GM21619 (cell line): ENCODE measurements at regions not wholly inside any gene's neighbourhood (a gene's known extent, or its start where the extent isn't known, plus 50 kb on each side); places are given as distances from the start of the nearest gene placed in this dataset.
"Not testable (repeated sequence)": the region's sequence is repeated elsewhere in the genome, so short reads cannot be mapped to it uniquely, and the experiment has no call there.

Experiments
- ATAC-seq: cut with Tn5 transposase; IDR thresholded peaks from one replicate; pipeline ENCODE4 v1.9.1; 2021; ENCODE audit not compliant: unreplicated experiment

DNA sequence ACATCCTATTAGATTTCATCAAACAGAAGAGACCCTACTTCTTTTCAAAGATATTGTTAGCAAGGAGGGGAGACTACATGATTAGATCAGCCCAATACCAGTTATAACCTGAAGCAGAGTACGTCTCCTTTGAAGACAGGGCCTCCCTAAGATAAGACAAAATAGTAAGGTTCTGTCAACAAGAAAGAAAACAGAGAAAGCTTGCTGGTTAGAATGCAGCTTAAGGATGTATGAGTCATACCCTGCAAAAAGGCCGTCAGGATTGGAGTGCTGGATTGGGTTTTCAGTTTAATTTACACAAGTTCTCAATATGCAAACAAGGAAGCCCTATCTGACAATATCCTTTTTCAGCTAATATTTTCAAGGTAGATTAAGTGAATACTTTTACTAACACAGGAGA, 1581.2 kb upstream of the WWC1 start:
- no peak for ATAC-seq

- no peak for ATAC-seq
These were observed 1578.8 kb upstream of the WWC1 start for GRCh38 chr5:166712447-166713185.

DNA sequence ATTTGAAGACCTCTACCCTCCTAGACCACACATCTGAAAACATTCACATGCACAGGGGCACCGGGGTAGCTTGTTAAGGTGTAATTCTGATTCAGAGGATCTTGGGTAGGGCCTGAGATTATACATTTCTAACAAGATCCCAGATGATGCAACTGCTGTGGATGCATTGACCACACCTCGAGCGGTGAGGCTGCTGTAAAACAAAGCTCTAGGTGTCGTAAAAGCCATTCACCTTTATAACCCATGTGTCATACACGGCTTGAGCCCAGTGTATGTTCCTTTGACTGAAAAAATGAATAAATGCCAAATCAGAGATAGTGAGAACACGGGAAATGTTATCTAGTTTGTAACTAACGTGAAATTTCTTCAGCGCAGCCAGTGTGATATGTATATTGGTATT, 1578.2 kb upstream of the WWC1 start:
- no peak for ATAC-seq

GRCh38 chr5:166716856-166717492, 1574.5 kb upstream of the WWC1 start:
- ATAC-seq = no peak

GRCh38 chr5:166719991-166720390, 1571.5 kb upstream of the WWC1 start:
- no peak for ATAC-seq

- ATAC-seq = no peak
These were observed 1568.5 kb upstream of the WWC1 start for GRCh38 chr5:166722939-166723338.

DNA sequence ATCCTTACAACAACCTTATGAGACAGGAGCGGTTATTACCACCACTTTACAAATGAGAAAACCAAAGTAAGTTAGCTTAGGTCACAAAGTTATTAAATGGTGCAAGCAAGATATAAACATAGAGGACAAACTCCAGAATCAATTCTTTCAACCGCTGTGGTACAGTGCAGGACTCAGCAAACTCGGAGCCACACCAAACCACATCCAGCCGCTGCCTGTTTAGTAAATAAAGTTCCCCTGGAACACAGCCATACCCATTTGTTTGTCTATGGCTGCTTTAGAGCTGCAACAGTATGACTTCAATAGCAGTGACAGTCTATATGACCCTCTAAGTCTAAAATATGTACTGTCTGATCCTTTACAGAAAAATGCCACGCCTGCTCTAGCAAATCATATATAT, 1567.2 kb upstream of the WWC1 start:
- ATAC-seq = no peak

DNA sequence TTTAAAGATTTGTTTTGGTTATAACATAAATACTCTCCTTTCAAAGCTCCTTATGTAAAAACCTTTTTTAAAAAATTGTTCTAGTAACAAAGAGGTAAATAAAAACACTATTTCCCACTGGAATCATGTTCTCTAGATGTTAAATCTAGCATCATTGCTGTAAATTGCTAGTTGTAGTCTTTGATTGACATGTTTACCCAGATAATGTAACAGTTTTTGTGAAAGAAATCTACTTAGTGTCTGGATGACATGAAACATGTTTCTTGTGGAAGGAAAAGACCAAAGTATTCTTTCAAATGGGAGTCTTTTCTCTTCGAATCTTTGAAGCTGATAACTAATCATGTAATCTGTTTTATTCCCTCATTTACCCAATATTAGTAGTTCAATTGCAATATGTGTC, 1565.9 kb upstream of the WWC1 start:
- ATAC-seq = no peak

DNA sequence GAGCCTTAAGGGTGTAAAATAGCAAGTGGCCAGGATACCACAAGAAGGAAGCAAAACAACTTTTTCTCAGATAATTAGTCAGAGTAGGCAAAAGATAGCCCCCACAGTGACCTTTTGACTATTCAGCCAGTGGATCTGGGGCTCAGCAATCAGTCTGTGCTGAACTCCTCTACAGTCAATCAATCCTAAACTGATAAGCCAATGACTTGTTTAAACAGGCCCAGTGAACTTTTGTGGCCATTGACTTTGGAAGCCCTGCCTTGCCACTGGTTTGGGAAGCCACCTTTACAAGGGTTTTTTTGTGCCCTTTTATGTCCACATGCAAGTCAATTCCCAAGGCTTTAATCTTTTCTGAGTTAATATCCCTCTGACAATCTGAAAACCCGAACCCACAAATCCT, 1565.0 kb upstream of the WWC1 start:
- ATAC-seq = no peak

GRCh38 chr5:166742951-166743350, 1548.5 kb upstream of the WWC1 start:
- not testable (repeated sequence) for ATAC-seq

GRCh38 chr5:166746506-166746905, 1544.9 kb upstream of the WWC1 start:
- ATAC-seq = no peak

- ATAC-seq = no peak
These were observed 1541.1 kb upstream of the WWC1 start for GRCh38 chr5:166750376-166750775.

DNA sequence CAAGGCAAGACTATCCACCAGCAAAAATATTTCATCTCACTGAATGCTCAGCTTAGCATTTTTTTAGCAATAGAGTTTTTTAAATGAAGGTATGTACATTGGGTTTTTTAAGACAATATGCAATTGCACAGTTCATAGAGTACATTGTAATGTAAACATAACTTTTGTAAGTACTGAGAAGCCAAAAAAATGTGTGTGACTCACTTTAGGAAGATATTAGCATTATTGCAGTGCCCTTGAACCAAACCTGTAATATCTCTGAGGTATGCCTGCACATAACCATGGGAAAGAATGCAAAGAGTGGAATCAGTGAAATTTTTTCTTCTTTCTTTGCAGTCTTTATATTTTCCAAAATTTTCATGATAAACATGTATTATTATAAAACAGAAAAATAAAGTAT, 1533.3 kb upstream of the WWC1 start:
- ATAC-seq = no peak

GRCh38 chr5:166767858-166768257, 1523.6 kb upstream of the WWC1 start:
- no peak for ATAC-seq

GRCh38 chr5:166768536-166768935, 1522.9 kb upstream of the WWC1 start:
- no peak for ATAC-seq

GRCh38 chr5:166772770-166773169, 1518.7 kb upstream of the WWC1 start:
- no peak for ATAC-seq

- no peak for ATAC-seq
These were observed 1509.7 kb upstream of the WWC1 start for GRCh38 chr5:166781737-166782136.

- no peak for ATAC-seq
These were observed 1506.8 kb upstream of the WWC1 start for GRCh38 chr5:166784545-166785078.

DNA sequence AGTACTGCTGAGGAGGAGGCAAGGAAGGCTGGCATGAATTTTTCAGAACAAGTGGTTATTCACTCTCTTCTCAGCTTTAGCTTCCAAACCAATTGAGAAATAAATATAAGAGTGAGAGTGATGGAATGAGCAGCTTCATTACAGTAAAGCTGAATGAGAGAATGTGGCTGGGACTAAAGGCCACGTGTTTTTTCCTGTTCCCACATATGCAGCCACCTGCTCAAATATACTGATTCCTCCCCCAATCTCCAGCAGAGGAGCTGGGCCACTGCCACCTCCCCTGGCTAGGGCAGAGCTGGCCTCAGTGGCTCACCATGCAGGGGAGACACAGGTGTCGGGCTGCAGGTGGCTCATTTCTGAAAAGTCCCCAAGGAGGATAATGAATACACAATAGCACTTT, 1505.3 kb upstream of the WWC1 start:
- no peak for ATAC-seq

DNA sequence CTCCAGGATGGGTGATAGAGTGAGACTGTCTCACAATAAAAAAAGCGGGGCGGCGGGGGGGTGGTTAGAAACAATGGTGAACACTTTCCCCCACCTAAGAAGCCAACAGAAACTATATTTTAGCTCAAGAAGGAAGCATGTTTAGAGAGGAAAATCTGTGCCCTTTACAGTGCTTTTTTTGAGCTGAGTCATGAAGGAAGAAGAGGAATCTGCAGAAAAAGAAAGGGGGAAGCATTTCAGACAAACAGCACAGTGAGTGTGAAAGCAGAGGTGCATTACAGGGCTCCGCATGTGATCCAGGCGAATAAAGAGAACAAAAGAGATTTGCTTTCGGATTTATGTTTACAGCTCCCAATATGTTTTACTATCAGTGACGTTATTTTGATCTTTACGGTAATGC, 1504.6 kb upstream of the WWC1 start:
- no peak for ATAC-seq

DNA sequence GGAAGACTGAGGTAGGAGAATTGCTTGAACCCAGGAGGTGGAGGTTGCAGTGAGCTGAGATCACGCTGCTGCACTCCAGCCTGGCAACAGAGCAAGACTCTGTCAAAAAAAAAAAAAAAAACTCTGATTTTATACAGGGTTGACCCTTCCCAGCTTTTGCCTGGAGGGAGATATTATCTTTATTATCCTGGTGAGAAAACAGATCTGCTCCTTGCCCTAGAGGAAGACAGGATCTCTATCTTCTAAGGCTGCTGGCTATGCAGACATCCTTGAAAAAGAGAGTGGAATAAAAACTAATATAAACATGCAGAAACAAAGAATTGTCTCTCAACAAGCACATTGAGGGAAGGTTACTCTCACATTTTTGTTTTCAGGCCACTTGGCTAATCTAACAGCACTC, 1503.4 kb upstream of the WWC1 start:
- ATAC-seq = no peak

DNA sequence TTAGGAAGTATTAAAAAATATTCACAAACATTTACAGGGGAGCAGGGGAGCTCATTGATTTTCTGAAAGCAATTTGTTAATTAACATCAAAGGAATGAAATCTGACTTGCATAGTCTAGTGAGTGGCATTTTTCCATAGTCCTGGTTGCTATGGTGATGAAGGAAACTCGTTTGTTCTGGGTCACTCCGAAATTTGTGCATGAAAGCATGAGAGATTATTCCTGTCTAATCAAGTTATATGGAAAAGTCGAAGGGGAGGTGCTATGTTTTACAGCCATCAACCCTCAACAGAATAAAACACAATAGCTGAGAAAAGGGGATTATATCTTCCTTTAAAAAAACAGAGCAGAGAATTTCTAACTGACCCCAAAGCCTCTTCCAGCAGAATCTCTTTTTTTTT, 1495.7 kb upstream of the WWC1 start:
- no peak for ATAC-seq

DNA sequence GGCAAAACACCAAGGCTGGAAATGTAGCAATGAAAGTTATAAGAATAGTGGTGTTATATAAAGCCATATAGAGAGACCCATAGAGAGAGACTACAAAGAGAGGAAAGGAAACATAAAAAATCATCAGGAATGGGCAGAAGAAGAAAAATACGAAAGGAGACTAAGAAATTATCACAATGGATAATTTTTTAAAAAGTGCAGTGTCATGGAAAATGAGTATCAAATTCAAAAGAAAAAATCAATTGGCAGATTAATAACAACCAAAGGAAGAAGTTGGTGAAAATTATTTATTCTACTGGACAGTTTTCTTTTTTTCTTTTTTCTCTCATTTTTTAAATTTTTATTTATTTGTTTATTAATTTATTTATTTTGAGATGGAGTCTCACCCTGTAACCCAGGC, 1488.4 kb upstream of the WWC1 start:
- no peak for ATAC-seq
